ENCODE measurements at regions not wholly inside any gene's neighbourhood (a gene's known extent, or its start where the extent isn't known, plus 50 kb on each side); places are given as distances from the start of the nearest gene placed in this dataset.

- ATAC-seq = no peak
- no peaks in the 10 kb centered on the region for H3K9me3 ChIP-seq (ENCODE audit: control insufficient read depth, insufficient read depth, low read length)
- WGBS (ENCODE audit: insufficient coverage) = 78% methylated on average over 5 of the region's 5 CpGs
- Mint-ChIP-seq H3K9me3 (peaks cover 2 to 3% of the 10 kb centered on the region in 2 donors), H3K27me3 (ENCODE audit: low read depth in 2 of 2) (no peaks in the 10 kb centered on the region), H3K4me1 (no peaks in the 10 kb centered on the region), H3K36me3 (no peaks in the 10 kb centered on the region), H3K4me3 (no peak overlapping the region), H3K27ac (no peak overlapping the region)
- no peaks in the 10 kb centered on the region for H3K4me1 ChIP-seq (ENCODE audit: control insufficient read depth, insufficient read depth, low read length)
- H3K27ac ChIP-seq (ENCODE audit: low read length) = no peak overlapping the region
- intact Hi-C loops (cut with micrococcal nuclease) = no loop called here
- no peaks in the 10 kb centered on the region for H3K36me3 ChIP-seq (ENCODE audit: control insufficient read depth, insufficient read depth, low read length)
- no peaks in the 10 kb centered on the region for H3K27me3 ChIP-seq (ENCODE audit: control insufficient read depth, insufficient read depth, low read length)
- H3K4me3 ChIP-seq (ENCODE audit: low read length) = no peak overlapping the region
- DNase-seq = no peak
- no peak for TF ChIP-seq CTCF (IDR thresholded peaks at IDR 0.05)
These were observed 56.7 kb upstream of the MAGI1 start for GRCh38 chr3:66095295-66096001.

DNA sequence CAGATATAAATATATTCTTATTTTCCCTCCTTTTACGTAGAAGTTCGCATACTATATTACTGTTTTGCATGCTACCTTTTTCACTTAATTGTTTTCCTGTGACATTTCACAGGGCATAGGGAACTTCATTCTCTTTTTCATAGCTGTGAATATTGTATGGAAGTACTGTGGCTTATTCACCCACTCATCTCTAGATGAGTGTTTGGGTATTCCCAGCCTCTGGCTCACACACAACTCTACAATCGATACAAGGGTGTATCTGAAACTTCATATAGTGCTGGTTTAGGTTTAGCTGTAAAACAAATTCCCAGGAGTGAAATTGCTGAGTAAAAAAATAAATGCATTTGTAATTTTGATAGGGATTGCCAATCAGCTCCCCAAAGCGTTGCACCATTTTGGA is 55.3 kb upstream of the MAGI1 start:
- WGBS (ENCODE audit: insufficient coverage) = 89% methylated on average over 1 of the region's 4 CpGs
- Histone ChIP-seq H3K36me3 (ENCODE audit: control insufficient read depth, insufficient read depth, low read length) (no peaks in the 10 kb centered on the region), H3K4me1 (ENCODE audit: control insufficient read depth, insufficient read depth, low read length) (no peaks in the 10 kb centered on the region), H3K4me3 (ENCODE audit: low read length) (no peak overlapping the region), H3K9me3 (ENCODE audit: control insufficient read depth, insufficient read depth, low read length) (no peaks in the 10 kb centered on the region), H3K27ac (ENCODE audit: low read length) (no peak overlapping the region), H3K27me3 (ENCODE audit: control insufficient read depth, insufficient read depth, low read length) (no peaks in the 10 kb centered on the region)
- intact Hi-C loops (cut with micrococcal nuclease) = no loop called here
- Mint-ChIP-seq H3K27ac (no peak overlapping the region), H3K36me3 (no peaks in the 10 kb centered on the region), H3K4me1 (no peaks in the 10 kb centered on the region), H3K9me3 (peaks cover 2 to 3% of the 10 kb centered on the region in 2 donors), H3K4me3 (no peak overlapping the region), H3K27me3 (ENCODE audit: low read depth in 2 of 2) (no peaks in the 10 kb centered on the region)
- no peak for TF ChIP-seq CTCF (IDR thresholded peaks at IDR 0.05)
- ATAC-seq = no peak
- no peak for DNase-seq

GRCh38 chr3:66092175-66092995 is 53.7 kb upstream of the MAGI1 start:
- Mint-ChIP-seq H3K27ac (no peak overlapping the region), H3K36me3 (no peaks in the 10 kb centered on the region), H3K4me1 (no peaks in the 10 kb centered on the region), H3K27me3 (ENCODE audit: low read depth in 2 of 2) (no peaks in the 10 kb centered on the region), H3K9me3 (peaks cover 2 to 3% of the 10 kb centered on the region in 2 donors), H3K4me3 (no peak overlapping the region)
- Histone ChIP-seq H3K27ac (ENCODE audit: low read length) (no peak overlapping the region), H3K36me3 (ENCODE audit: control insufficient read depth, insufficient read depth, low read length) (no peaks in the 10 kb centered on the region), H3K27me3 (ENCODE audit: control insufficient read depth, insufficient read depth, low read length) (no peaks in the 10 kb centered on the region), H3K4me1 (ENCODE audit: control insufficient read depth, insufficient read depth, low read length) (no peaks in the 10 kb centered on the region), H3K9me3 (ENCODE audit: control insufficient read depth, insufficient read depth, low read length) (no peaks in the 10 kb centered on the region), H3K4me3 (ENCODE audit: low read length) (no peak overlapping the region)
- no peak for DNase-seq
- no peak for ATAC-seq
- WGBS (ENCODE audit: insufficient coverage) = 83% methylated on average over 8 of the region's 10 CpGs
- TF ChIP-seq CTCF (IDR thresholded peaks at IDR 0.05) = no peak
- intact Hi-C loops (cut with micrococcal nuclease) = no loop called here

Measured in natural killer cell (primary cell).